C1 segment of cervical spinal cord (tissue), 14 donors: ENCODE measurements at regions not wholly inside any gene's neighbourhood (a gene's known extent, or its start where the extent isn't known, plus 50 kb on each side); places are given as distances from the start of the nearest gene placed in this dataset.

Experiments used
- DNase-seq, 14 donors: peaks; one replicate each; lab custom pipeline; 2025; lab: John Stamatoyannopoulos, UW

DNA sequence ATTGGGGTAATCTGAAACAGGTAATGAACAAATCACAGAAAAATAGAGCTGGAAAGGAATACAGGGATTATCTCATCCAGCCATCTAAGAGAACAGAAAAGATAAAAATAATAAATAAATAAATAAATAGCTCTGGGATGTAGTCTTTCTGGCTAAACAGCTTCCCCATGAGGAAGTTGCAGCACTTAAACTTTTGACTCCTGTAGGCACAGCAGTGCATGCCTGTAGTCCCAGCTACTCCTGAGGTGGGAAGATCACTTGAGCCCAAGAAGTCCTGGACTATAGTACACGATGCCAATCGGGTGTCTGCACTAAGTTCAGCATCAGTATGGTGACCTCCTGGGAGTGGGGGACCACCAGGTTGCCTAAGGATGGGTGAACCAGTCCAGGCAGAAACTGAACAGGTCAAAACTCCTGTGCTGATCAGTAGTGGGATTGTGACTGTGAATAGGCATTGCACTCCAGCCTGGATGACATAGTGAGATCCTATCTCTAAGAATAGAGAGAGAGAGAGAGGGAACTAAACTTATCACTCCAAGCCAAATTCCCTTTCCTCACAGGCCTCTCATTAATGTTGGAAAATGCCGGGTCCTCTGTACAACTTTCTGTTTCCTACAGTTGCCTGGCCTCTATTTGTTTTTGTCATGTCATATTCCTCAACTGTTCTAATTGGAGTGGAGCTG, 61.7 kb upstream of the CDK13 start:
- no peak for DNase-seq

DNA sequence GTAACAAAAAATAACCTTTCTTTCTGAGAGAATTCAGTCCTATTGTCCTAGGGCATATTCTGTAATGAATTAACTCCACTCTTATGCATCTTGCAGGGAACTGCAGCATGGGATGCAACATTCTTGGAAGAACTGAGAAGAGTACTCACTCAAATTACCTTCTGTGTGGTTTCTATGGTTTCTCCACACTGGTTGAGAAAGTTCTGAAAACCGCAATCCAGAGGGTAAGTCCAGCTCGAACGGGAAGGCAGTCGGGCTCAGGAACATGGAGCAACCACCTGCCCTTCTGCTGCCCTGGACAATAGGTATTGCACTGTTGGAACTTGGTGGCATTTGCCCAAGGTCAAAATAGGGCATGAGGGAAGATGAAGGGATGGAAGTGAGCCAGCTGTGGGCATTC, 59.6 kb upstream of the CDK13 start:
- DNase-seq: no peak

DNA sequence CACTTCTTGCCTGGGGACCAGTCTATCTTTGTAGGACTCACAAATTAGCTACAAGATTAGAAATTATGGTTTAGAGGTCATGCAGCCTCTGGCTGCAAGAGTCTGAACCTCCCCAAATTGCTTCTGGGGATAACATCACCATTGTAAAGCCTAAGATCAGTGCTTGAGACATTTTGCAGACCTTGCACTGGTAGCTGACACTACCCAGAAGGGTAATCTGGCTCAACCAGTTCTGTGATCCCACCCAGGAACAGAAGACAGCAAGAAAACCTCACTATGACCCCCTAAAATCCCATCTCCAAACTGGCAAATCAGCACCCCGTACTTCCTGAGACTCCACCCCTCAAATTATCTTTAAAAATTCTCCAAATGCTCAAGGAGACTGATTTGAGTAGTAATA, 58.2 kb upstream of the CDK13 start:
- no peak for DNase-seq

- DNase-seq: no peak
Observed at GRCh38 chr7:39892361-39892760, 57.7 kb upstream of the CDK13 start.

GRCh38 chr7:39894904-39895303, 55.2 kb upstream of the CDK13 start:
- DNase-seq: no peak

- no peak for DNase-seq
Observed at GRCh38 chr7:39896840-39897239, 53.2 kb upstream of the CDK13 start.

GRCh38 chr7:39898867-39899266, 51.2 kb upstream of the CDK13 start:
- DNase-seq: no peak
